GM12878 (cell line): ENCODE measurements at regions not wholly inside any gene's neighbourhood (a gene's known extent, or its start where the extent isn't known, plus 50 kb on each side); places are given as distances from the start of the nearest gene placed in this dataset.

Source experiments
- MXI1 ChIP-seq: fragments of 150-350 bp; IDR thresholded peaks from 2 replicates; pipeline ENCODE4 v1.6.1; 2011; ENCODE audit warnings: low read depth, mild to moderate bottlenecking, inconsistent platforms, low read length, improper control_type of control experiment
- YY1 ChIP-seq: IDR thresholded peaks from 2 replicates; pipeline ENCODE4 v1.6.1; 2011; ENCODE audit warnings: low read depth, mild to moderate bottlenecking, low read length

GRCh38 chr15:62280625-62281024 lies 115.5 kb upstream of the C2CD4B start:
- TF ChIP-seq MXI1: no peak
- no peak for TF ChIP-seq YY1
